GM19239 (cell line): ENCODE measurements at regions not wholly inside any gene's neighbourhood (a gene's known extent, or its start where the extent isn't known, plus 50 kb on each side); places are given as distances from the start of the nearest gene placed in this dataset.
"Not testable (repeated sequence)": the region's sequence is repeated elsewhere in the genome, so short reads cannot be mapped to it uniquely, and the experiment has no call there.

Experiments used
- DNase-seq: peaks from one replicate; pipeline ENCODE4 v3.0.0; 2011; ENCODE audit warnings: low spot score; ENCODE audit not compliant: insufficient read length
- FAIRE-seq: peaks from 2 replicates; lab custom pipeline; 2011; peaks lifted over from hg19 to GRCh38; lab: Jason Lieb, UNC

DNA sequence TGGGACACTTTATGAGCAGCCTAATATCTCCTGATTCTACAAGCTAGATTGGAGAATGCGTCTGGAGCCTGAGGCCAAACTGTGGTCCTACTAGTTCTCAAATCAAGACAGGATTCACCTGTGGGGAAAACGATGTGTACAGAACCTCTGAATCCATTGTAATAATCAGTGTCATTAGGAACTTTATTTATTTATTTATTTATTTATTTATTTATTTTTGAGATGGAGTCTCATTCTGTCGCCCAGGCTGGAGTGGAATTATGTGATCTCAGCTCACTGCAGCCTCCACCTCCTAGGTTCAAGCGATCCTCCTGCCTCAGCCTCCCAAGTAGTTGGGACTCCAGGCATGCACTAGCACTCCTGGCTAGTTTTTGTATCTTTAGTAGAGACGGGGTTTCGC, 52.6 kb upstream of the KIF26B start:
- not testable (repeated sequence) for FAIRE-seq, DNase-seq

- no peak for DNase-seq
- FAIRE-seq = no peak
Measured at GRCh38 chr1:245099401-245099800, 55.4 kb upstream of the KIF26B start.

- FAIRE-seq (no peak), DNase-seq (no peak)
Measured at GRCh38 chr1:245098924-245099323, 55.9 kb upstream of the KIF26B start.

GRCh38 chr1:245096311-245097066, 58.3 kb upstream of the KIF26B start:
- FAIRE-seq = no peak
- no peak for DNase-seq

- FAIRE-seq (no peak), DNase-seq (no peak)
Measured at GRCh38 chr1:245095903-245096302, 58.9 kb upstream of the KIF26B start.

- no peak for FAIRE-seq
- no peak for DNase-seq
Measured at GRCh38 chr1:245094954-245095353, 59.8 kb upstream of the KIF26B start.

GRCh38 chr1:245094092-245094491, 60.7 kb upstream of the KIF26B start:
- no peak for DNase-seq
- FAIRE-seq = no peak

- FAIRE-seq (no peak), DNase-seq (no peak)
Measured at GRCh38 chr1:245092638-245092976, 62.2 kb upstream of the KIF26B start.

DNA sequence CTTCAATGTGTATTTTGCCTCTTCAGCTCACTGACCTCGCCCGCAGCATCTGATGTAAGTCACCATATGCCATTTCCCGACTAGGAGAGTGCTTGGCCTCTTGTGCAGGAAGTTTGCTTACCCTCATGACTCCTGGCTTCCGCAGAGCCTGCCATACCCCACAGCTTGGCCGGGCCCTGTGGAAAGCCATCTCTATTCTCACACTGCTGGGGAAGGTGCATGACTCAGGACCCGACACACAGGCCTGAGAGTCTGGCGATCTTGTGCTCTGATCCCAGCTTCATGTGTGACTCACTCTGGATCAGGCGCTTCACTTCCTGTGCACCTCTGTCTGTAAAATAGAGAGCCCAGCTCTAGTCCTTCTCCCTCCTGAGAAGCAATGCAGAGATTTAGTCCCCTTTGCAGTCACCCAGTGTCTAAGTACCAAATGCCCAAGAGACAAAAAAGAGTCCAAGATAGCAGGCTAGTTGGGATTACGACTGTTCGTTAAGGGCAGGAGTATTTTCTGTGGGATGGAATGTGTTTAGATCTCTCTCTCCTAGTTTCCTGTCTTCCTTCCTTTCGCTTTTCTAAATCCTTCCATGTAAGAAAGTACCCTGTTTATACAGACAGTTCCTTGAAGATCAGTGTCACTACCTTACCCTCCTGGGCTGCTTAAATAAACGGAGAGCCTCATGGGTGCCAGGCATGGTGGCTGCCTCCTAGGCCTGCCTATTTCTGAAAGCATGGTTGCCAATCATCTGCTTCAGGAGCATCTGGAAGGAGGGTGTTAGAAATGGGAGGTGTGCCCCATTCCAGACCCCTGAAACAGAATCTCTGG, 62.8 kb upstream of the KIF26B start:
- DNase-seq (no peak), FAIRE-seq (no peak)

- DNase-seq (no peak), FAIRE-seq (no peak)
Measured at GRCh38 chr1:245091171-245091621, 63.6 kb upstream of the KIF26B start.

DNA sequence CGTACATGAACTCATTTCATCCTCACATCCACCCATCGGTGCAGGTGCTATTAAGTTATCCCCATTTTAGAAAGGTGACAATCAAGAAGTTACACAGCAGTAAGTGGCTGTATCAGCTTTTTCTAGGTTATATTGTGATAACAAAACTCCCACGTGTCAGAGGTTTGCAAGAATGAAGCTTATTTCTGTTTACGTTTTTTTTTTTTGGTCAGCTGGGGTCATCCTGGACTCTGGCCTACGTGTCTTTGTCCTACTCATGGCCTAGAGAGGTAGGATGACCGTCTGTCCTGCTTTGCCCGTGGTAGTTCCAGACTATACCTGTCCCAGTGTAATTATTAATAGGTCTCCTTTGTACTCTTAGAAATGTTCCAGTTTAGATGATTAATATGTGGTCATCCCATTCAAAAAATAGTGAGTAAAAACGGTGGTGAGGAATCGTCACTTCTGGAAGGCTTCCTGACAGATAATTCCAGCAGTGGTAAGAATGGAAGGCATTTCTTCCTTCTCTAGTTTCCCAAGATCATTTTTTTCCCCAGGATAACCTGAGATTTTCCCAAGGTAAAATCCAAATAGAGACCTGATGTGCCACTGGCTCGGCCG, 64.2 kb upstream of the KIF26B start:
- DNase-seq (no peak), FAIRE-seq (no peak)

DNA sequence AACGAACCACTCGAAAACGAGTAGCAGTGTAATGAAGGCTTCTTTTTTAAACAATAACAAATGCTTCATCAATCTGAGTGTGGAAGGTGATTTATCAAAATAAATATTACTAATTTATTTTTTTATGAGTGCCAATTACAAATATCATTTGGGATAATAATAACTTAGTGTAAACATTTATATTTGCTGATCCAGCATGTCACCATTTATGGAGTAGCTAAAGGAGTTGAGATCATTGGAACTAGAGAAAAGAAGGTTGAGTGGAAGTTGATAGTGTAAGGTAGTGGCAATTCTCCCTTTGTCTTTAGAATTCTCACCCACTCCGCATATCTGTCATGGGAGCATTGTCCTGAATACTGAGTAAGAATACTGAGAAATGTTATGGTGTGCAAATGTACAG, 67.1 kb upstream of the KIF26B start:
- no peak for FAIRE-seq
- DNase-seq = no peak

GRCh38 chr1:245086389-245086969, 68.3 kb upstream of the KIF26B start:
- DNase-seq (no peak), FAIRE-seq (no peak)

DNA sequence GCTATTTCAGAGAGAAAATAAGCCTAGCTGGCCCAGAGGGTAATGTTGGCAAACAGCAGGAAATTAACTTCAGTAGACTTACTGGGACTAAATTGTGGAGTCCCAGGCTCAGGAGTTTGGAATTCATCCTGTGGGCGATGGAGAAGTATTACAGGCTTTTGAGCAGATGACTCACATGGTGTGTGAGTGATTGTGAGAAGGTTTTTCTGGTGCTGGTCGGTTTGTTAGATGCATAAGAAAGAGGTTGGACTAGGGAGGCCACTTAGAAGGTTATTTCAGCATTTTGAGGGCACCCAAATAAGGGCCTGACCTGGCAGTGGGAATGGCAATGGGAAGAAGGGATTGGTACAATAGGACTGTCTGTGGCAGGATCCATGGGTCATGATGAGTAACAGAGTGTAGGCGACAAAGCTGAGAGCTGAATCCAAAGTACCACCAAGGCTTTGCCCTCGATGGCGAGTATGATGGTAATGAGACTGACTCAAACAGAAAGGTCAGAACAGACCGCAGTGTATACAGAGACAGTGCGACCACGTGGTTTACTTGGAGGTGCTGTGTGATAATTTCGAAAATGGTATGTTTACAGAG, 69.2 kb upstream of the KIF26B start:
- FAIRE-seq (no peak), DNase-seq (no peak)

DNA sequence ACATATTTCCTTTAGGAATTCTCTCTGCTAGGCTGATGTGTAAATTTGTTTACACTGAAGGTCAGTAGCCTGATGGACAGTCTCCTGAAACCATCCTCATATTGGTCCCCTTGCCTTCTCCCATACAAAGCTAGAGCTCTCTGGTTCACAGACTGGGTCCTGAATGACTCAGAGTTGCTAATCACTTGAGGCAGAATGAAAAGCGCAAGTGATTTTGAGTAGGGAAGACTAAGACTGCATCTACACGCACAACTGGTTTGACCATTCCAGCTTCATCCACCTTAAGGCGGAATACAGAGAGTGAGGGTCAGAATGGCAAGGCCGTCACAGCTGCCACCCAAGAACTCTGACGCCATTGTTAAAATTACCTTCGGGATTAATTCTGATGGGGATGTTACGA, 70.2 kb upstream of the KIF26B start:
- no peak for DNase-seq
- FAIRE-seq = no peak

- DNase-seq (no peak), FAIRE-seq (no peak)
Measured at GRCh38 chr1:245079021-245079609, 75.7 kb upstream of the KIF26B start.

GRCh38 chr1:245074898-245075297, 79.9 kb upstream of the KIF26B start:
- no peak for DNase-seq
- no peak for FAIRE-seq

DNA sequence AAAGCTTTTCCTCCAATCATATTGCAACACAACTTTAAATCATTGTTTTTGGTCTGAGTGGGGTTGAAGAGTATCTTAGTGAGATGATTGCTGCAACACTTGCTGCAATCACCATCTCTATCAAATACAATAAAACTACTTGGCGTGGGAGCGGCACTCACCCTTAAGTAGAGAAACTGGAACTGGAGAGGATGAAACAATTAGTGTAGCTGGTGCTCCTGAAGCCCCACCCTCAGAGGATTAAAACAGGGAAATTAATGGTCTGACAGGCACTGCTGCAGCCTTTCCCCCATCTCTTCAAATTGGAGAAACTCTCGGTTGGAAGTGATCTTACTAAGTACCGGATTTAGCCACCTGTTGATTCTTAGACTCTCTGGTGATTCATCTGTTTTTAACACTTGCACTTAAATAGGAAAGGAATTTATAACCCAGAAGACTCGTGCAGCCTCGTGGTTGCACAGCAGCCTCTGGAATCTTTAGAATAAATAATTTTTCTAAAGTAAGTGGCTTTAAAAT, 80.5 kb upstream of the KIF26B start:
- DNase-seq = no peak
- FAIRE-seq = no peak

DNA sequence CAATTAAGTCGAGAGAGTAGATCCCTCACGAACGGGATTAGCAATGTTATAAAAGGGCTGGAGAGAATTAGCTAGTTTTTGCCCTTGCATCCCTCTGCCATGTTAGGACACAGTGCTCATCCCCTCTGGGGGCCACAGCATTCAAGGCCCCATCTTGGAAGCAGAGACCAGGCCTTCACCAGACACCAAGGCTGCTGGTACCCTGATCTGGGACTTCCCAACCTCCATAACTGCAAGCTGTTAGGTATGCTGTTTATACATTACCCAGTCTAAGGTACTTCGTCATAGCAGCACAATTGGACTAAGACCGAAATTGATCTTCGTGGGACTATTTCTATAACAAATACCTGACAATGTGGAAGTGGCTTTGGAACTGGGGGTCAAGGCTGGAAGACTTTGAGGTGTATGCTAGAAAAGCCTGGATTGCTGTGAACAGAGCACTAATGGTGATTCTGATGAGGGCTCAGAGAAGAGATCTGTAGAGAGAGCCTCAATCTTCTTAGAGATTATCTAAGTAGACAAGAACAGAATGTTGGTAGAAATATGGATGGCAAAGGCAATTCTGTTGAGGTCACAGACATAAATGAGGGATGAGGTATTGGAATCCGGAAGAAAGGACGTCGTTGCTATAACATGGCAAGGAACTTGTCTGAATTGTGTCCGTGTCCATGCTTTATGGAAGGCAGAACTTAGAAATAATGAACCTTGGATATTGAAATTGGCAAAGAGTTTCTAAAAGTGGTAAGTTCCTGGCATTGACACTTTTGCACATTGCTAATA, 83.8 kb upstream of the KIF26B start:
- DNase-seq = no peak

More for the DNA sequence above, 83.8 kb upstream of the KIF26B start:
- no peak for FAIRE-seq
